HS-27A (cell line): ENCODE measurements at regions not wholly inside any gene's neighbourhood (a gene's known extent, or its start where the extent isn't known, plus 50 kb on each side); places are given as distances from the start of the nearest gene placed in this dataset.
"Not testable (repeated sequence)": the region's sequence is repeated elsewhere in the genome, so short reads cannot be mapped to it uniquely, and the experiment has no call there.

Experiments
- DNase-seq: peaks from one replicate; pipeline ENCODE4 v3.0.0-alpha.2; 2012; ENCODE audit warnings: low read depth, missing footprints

GRCh38 chr10:95137990-95138625 is 55.9 kb upstream of the ACSM6 start:
- not testable (repeated sequence) for DNase-seq

GRCh38 chr10:95134490-95134889 is 59.5 kb upstream of the ACSM6 start:
- no peak for DNase-seq

GRCh38 chr10:95133997-95134396 is 60.0 kb upstream of the ACSM6 start:
- DNase-seq: no peak

- peak; percentile 33 for DNase-seq
These were observed 60.9 kb upstream of the ACSM6 start for GRCh38 chr10:95133016-95133752.

- DNase-seq: not testable (repeated sequence)
These were observed 61.1 kb upstream of the CYP2C8 start for GRCh38 chr10:95130429-95130828.

GRCh38 chr10:95125582-95125981 is 56.3 kb upstream of the CYP2C8 start:
- DNase-seq: no peak

GRCh38 chr10:95122736-95123135 is 53.4 kb upstream of the CYP2C8 start:
- DNase-seq: no peak

GRCh38 chr10:95121904-95122303 is 52.6 kb upstream of the CYP2C8 start:
- DNase-seq: no peak
